ENCODE measurements at regions not wholly inside any gene's neighbourhood (a gene's known extent, or its start where the extent isn't known, plus 50 kb on each side); places are given as distances from the start of the nearest gene placed in this dataset.

DNA sequence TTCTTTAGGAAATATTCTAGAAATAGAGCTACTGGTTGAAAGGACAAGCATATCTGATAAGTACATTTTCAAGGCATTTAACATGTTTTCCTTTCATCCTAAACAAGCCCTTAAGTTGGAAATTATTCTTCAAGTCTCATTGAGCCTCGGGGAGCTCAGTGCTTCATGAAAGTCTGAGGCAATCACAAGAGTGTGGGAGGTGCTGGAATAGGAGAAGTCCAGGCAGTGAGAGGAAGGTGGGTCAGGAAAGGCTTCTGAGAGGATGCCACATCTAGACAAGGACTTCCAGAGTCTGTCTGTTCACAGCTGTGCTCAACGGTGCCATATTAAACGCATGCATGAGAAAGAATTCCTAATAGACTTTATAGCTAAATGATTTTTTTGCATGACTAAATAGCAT, 69.8 kb downstream of the CD83 start:
- Mint-ChIP-seq H3K4me3 (no peak overlapping the region), H3K9me3 (peaks cover 4% of the 10 kb centered on the region)
- TF ChIP-seq, protein P1, sequence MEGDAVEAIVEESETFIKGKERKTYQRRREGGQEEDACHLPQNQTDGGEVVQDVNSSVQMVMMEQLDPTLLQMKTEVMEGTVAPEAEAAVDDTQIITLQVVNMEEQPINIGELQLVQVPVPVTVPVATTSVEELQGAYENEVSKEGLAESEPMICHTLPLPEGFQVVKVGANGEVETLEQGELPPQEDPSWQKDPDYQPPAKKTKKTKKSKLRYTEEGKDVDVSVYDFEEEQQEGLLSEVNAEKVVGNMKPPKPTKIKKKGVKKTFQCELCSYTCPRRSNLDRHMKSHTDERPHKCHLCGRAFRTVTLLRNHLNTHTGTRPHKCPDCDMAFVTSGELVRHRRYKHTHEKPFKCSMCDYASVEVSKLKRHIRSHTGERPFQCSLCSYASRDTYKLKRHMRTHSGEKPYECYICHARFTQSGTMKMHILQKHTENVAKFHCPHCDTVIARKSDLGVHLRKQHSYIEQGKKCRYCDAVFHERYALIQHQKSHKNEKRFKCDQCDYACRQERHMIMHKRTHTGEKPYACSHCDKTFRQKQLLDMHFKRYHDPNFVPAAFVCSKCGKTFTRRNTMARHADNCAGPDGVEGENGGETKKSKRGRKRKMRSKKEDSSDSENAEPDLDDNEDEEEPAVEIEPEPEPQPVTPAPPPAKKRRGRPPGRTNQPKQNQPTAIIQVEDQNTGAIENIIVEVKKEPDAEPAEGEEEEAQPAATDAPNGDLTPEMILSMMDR (IDR thresholded peaks at IDR 0.05; ENCODE audit: unreplicated experiment) = no peak

DNA sequence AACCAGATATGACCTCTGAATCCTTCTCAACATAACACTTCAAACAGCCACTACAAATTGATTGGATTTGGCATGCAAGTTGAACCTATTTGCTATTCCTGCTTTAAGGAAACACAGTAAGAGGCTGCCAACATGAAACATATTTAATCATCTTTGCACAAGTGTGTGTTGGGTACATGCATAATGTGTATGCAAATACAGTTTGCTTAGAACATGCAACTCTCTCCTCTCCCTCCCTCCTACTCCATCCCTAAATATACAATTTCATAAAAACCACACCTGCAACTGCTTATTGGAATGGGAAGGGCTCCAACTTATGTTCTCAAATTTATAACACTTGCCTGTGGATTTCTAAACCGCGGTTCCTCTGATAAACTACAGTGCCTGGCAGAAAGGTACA, 71.5 kb downstream of the CD83 start:
- no peaks in the 10 kb centered on the region for H3K4me1 Mint-ChIP-seq
- H3K4me3 Mint-ChIP-seq = no peak overlapping the region
- no peak overlapping the region for H3K27ac Mint-ChIP-seq
- H3K36me3 Mint-ChIP-seq = no peaks in the 10 kb centered on the region
- TF ChIP-seq, protein P1 (IDR thresholded peaks at IDR 0.05; ENCODE audit: unreplicated experiment) = no peak
- H3K9me3 Mint-ChIP-seq = peaks cover 4% of the 10 kb centered on the region
- DNase-seq (ENCODE audit: low spot score in 2 of 2, unreplicated experiment in 2 of 2) = no peak
- peaks cover 38% of the 10 kb centered on the region for H3K27me3 Mint-ChIP-seq (ENCODE audit: low read depth)

More for the DNA sequence above, 69.8 kb downstream of the CD83 start:
- DNase-seq (ENCODE audit: low spot score in 2 of 2, unreplicated experiment in 2 of 2) = no peak
- Mint-ChIP-seq H3K4me1 (no peaks in the 10 kb centered on the region), H3K27me3 (ENCODE audit: low read depth) (peaks cover 24% of the 10 kb centered on the region), H3K27ac (no peak overlapping the region), H3K36me3 (no peaks in the 10 kb centered on the region)

DNA sequence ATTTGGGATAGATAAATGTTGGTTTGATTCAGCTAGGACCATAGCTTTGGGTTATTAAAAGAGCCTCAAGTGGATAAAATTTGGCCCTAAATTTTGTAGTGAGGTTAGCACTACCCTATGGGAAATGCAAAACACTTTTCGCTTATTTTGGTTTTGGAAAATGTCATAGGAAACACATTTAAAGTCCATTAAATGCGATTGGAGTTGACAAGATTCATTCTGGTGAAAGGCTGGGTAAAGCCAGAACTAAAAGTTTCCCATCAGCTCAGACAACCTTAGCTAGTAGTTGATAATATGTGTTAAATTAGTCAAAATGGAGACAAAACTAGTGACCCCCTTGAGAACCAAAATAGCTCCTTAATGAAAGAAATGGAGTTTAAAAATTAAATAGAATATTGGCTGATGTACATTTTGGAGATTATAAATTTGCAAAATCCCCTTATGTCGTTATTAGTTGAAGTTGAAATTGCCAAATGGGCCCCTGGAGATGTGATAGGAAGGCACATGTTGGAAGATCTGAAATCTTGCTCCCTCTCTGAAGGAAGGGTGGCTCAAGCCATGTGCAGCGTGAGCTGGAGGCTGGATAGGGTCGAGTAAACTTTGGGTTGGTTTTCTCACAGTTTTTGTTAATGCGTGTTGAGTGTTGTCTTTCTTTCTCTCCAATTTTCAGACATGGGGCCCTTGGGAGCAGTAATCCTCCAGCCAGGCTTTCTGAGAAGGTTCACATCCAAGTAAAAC, 72.8 kb downstream of the CD83 start:
- Mint-ChIP-seq H3K36me3 (no peaks in the 10 kb centered on the region), H3K4me3 (no peak overlapping the region), H3K27ac (no peak overlapping the region), H3K4me1 (no peaks in the 10 kb centered on the region), H3K27me3 (ENCODE audit: low read depth) (peaks cover 51% of the 10 kb centered on the region), H3K9me3 (peaks cover 2% of the 10 kb centered on the region)
- TF ChIP-seq, protein P1 (IDR thresholded peaks at IDR 0.05; ENCODE audit: unreplicated experiment) = no peak
- DNase-seq (ENCODE audit: low spot score in 2 of 2, unreplicated experiment in 2 of 2) = no peak

DNA sequence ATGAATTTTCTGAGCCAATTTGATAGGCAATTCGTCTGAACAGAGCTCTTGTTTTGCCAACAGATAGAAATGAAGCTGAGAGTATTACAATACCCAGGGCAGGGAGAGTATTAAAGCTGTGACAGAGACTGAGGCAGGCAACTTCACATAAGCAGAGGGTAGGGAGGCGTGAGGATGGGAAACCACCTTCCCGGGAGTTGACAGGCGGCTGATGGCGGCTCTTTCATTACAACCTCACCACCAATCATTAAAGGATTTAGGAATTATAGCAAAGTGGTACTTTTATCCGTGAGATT, 73.3 kb downstream of the CD83 start:
- H3K36me3 Mint-ChIP-seq = no peaks in the 10 kb centered on the region
- no peaks in the 10 kb centered on the region for H3K9me3 Mint-ChIP-seq
- DNase-seq (ENCODE audit: low spot score in 2 of 2, unreplicated experiment in 2 of 2) = no peak
- TF ChIP-seq, protein P1 (IDR thresholded peaks at IDR 0.05; ENCODE audit: unreplicated experiment) = no peak
- H3K4me1 Mint-ChIP-seq = no peaks in the 10 kb centered on the region
- no peak overlapping the region for H3K4me3 Mint-ChIP-seq
- H3K27ac Mint-ChIP-seq = no peak overlapping the region
- peaks cover 55% of the 10 kb centered on the region for H3K27me3 Mint-ChIP-seq (ENCODE audit: low read depth)

DNA sequence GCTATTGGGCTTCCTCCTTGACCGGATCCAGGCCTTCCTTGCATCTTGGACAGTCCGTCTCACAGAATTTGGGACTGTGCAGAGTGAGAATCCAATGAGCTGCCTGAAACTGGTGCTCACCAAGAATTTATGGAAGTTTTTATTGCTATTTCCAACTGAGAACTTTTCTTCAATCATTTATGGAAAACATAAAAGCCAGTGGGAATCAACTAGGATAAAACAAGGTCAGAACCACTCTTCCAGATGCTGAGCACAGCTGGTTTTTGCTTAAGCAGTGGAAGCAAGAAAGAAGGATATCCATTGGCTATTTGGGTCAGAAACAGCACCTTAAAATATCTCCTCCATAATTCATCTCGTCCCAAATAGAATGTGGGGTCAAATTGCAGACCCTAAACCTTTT, 74.2 kb downstream of the CD83 start:
- no peak overlapping the region for H3K27ac Mint-ChIP-seq
- no peaks in the 10 kb centered on the region for H3K4me1 Mint-ChIP-seq
- H3K27me3 Mint-ChIP-seq (ENCODE audit: low read depth) = peaks cover 58% of the 10 kb centered on the region
- H3K9me3 Mint-ChIP-seq = no peaks in the 10 kb centered on the region
- no peak overlapping the region for H3K4me3 Mint-ChIP-seq
- DNase-seq (ENCODE audit: low spot score in 2 of 2, unreplicated experiment in 2 of 2) = no peak
- no peaks in the 10 kb centered on the region for H3K36me3 Mint-ChIP-seq
- TF ChIP-seq, protein P1 (IDR thresholded peaks at IDR 0.05; ENCODE audit: unreplicated experiment) = no peak
